GM13977 (cell line): ENCODE measurements at regions not wholly inside any gene's neighbourhood (a gene's known extent, or its start where the extent isn't known, plus 50 kb on each side); places are given as distances from the start of the nearest gene placed in this dataset.
"Not testable (repeated sequence)": the region's sequence is repeated elsewhere in the genome, so short reads cannot be mapped to it uniquely, and the experiment has no call there.

Experiments
- DNase-seq: peaks from one replicate; pipeline ENCODE4 v3.0.0; 2012; ENCODE audit warnings: low spot score
- in situ Hi-C: fragments of 300-500 bp; cut with MboI; formaldehyde crosslinking; loops from one replicate; pipeline ENCODE4 v1.12.0; 2022; ENCODE audit warnings: low sequenced_read_pairs, low pct_unique_long_range_greater_than_20kb, mixed read lengths, inconsistent platforms; ENCODE audit not compliant: unreplicated experiment
- TF ChIP-seq, protein P1 (sequence below): IDR thresholded peaks from 2 replicates; pipeline ENCODE4 v1.5.1; 2012; ENCODE audit warnings: mild to moderate bottlenecking, control low read depth; ENCODE audit not compliant: insufficient read depth; ENCODE audit errors: extremely low read depth, missing control alignments

DNA sequence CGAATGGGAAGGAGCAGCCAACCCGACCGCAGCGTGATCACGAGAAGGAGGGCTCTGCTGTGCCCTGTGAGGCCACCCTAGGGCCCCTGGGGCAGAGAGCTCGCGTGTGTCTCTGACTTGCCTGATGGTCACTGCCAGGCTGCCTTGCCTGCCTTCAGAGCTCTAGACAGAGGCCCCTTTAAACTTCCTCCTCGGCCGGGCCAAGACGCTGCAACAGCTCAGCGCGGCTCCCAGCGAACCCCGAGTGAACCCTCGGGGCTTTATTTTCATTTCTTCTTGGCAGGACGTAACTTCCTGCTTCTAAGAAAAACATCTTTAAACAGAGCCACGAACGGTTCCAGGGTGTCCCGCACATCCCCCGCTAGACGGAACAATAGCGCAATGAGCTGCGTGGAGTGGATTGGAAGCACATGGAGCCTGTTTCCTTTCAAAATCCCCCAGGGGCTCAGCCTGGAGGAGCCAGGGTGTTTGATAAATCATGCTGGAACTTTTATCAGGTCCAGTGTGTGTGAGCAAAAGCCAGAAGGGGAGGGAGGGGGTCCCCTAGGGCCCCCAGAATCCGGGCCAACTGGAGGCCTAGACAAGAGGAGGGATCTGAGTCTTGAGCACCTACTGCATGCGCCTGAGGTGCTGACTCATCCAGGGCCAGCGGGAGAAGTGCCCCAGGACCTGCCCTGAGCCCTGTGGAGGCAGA is 134.1 kb upstream of the GDF10 start:
- no peak for DNase-seq
- TF ChIP-seq, protein P1, sequence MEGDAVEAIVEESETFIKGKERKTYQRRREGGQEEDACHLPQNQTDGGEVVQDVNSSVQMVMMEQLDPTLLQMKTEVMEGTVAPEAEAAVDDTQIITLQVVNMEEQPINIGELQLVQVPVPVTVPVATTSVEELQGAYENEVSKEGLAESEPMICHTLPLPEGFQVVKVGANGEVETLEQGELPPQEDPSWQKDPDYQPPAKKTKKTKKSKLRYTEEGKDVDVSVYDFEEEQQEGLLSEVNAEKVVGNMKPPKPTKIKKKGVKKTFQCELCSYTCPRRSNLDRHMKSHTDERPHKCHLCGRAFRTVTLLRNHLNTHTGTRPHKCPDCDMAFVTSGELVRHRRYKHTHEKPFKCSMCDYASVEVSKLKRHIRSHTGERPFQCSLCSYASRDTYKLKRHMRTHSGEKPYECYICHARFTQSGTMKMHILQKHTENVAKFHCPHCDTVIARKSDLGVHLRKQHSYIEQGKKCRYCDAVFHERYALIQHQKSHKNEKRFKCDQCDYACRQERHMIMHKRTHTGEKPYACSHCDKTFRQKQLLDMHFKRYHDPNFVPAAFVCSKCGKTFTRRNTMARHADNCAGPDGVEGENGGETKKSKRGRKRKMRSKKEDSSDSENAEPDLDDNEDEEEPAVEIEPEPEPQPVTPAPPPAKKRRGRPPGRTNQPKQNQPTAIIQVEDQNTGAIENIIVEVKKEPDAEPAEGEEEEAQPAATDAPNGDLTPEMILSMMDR: no peak
- in situ Hi-C loops: no loop called here

DNA sequence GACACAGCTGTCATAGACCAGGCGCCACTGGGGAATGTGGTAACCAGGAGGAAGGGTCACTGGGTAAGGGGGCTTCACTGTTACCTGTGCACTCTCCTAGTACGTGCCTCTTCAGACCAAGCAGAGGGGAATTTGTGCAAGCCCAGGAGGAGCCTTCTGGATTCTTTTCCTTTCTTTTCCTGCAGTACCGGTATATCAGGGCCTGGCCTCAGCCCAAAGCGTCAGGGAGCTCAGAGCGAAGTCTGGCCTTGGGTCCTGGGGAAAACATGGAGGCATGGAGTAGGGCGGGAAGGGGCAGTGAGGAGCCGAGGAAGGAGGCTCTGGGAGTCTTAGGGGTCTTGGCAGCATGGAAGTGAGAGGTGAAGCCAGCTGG is 133.6 kb upstream of the GDF10 start:
- in situ Hi-C loops: no loop called here
- TF ChIP-seq, protein P1: no peak
- no peak for DNase-seq

DNA sequence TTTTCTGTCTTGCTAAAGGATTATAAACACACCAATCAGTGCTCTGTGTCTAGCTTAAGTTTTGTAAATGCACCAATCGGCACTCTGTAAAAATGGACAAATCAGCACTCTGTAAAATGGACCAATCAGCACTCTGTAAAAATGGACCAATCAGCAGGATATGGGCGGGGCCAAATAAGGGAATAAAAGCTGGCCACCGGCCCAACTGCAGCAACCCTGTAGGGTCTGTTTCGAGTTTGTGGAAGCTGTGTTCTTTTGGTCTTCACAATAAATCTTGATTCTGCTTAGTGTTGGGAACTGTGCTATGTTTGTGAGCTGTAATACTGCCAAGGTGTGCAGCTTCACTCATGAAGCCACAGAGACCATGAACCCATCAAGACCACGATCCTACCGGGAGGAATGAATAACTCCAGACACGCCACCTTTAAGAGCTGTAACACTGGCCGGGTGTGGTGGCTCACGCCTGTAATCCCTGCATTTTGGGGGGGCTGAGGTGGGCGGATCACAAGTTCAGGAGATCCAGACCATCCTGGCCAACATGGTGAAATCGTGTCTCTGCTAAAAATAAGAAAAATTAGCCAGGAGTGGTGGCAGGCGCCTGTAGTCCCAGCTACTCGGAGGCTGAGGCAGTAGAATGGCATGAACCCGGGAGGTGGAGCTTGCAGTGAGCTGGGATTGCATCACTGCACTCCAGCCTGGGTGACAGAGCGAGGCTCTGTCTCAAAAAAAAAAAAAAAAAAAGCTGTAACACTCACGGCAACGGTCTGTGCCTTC is 133.0 kb upstream of the GDF10 start:
- in situ Hi-C loops, DNase-seq: not testable (repeated sequence)

DNA sequence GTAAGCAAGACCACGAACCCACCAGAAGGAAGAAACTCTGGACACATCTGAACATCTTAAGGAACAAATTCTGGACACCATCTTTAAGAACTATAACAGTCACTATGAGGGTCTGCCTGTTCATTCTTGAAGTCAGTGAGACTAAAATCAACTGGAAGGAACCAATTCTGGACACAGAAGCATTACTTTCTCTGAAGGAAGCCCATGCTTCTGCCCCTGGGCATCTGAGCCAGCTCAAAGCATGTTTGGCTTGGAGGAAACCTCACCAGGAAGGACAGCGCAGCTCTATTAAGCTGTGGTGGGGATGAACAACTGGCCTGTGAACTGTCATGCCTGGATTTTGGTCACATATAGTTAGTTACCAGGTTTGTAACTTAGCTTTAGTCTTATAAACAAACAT is 132.4 kb upstream of the GDF10 start:
- in situ Hi-C loops: no loop called here
- TF ChIP-seq, protein P1: no peak
- no peak for DNase-seq

DNA sequence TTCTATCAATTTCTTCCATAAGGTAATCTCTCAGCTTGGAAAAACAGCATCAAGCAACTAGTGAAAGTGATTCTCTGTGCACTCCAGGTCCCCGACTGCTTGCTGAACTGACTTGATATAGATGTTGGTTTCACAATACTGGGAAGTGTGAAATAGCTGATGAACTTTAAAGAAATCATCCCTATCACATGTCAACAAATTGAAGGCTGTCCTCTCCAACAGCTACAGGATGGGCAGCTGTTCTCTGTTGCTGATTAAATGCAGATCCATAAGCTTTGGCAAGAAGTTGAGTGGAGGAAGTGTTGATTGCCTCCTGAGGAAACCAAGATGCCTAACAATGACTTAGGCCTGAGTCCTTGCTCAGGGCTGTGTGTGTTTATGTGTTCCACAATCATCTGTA is 130.4 kb upstream of the GDF10 start:
- in situ Hi-C loops: no loop called here
- no peak for DNase-seq
- TF ChIP-seq, protein P1: no peak

- in situ Hi-C loops: no loop called here
- DNase-seq: no peak
- TF ChIP-seq, protein P1: no peak
Observed at GRCh38 chr10:47173929-47174442, 126.0 kb upstream of the GDF10 start.
